ENCODE measurements at regions not wholly inside any gene's neighbourhood (a gene's known extent, or its start where the extent isn't known, plus 50 kb on each side); places are given as distances from the start of the nearest gene placed in this dataset.

GRCh38 chr1:229068270-229068987 lies 202.5 kb upstream of the RAB4A start:
- intact Hi-C loops (cut with micrococcal nuclease; ENCODE audit: unreplicated experiment) = loop anchor here (10.0 kb wide), 1 partner anchor 156 kb away; no protein-coding TSS in a partner anchor

GRCh38 chr1:229069176-229069575 lies 201.7 kb upstream of the RAB4A start:
- ChIA-PET CTCF (ENCODE audit: low intra/inter-chr PET ratio, low total read pairs) (no interaction called here), POLR2A (no interaction called here)
- FAIRE-seq = no peak

More at GRCh38 chr1:229068270-229068987, 202.5 kb upstream of the RAB4A start:
- Histone ChIP-seq H3K4me1 (ENCODE audit: insufficient read depth, low read length) (peaks cover 83% of the 10 kb centered on the region), H3K27ac (ENCODE audit: extremely low read length, insufficient read depth, low read length) (no peak overlapping the region), H3K4me2 (ENCODE audit: low read depth, low read length) (no peak overlapping the region), H3K9me3 (ENCODE audit: low read length) (no peaks in the 10 kb centered on the region), H3K79me2 (ENCODE audit: insufficient read depth, low read length) (no peaks in the 10 kb centered on the region), H3K27me3 (ENCODE audit: control insufficient read depth in 1 of 2, insufficient read depth in 2 of 2, low read length in 2 of 2) (no peaks in the 10 kb centered on the region), H3K9ac (ENCODE audit: insufficient read depth, low read depth, low read length) (no peak overlapping the region), H2AFZ (ENCODE audit: low read length) (no peak overlapping the region), H4K20me1 (ENCODE audit: insufficient read depth, low read length) (no peaks in the 10 kb centered on the region), H3K4me3 (replicated peaks in 1 of 3; ENCODE audit: insufficient read depth in 1 of 3, low read depth in 2 of 3, low read length in 3 of 3) (no peak overlapping the region), H3K36me3 (replicated peaks in 1 of 2; ENCODE audit: control insufficient read depth in 1 of 2, insufficient read depth in 2 of 2, low read length in 2 of 2) (no peaks in the 10 kb centered on the region)
- in situ Hi-C loops (cut with HindIII; ENCODE audit: extremely low pct_ligation_motif_present, low pct_unique_long_range_greater_than_20kb) = no loop called here
- ATAC-seq = no peak
- TF ChIP-seq ZNF572 (CRISPR knock-in tag; IDR thresholded peaks at IDR 0.05) (no peak), BHLHE40 (IDR thresholded peaks at IDR 0.05; ENCODE audit: low read length) (0 out of 2 replicates have a peak, but pooled peaks have one; percentile 15), ZFP82 (CRISPR knock-in tag; IDR thresholded peaks at IDR 0.05; ENCODE audit: borderline replicate concordance) (no peak)
- no peak for DNase-seq (ENCODE audit: low spot score)
- POLR2A ChIA-PET = no interaction called here
- CTCF ChIA-PET (ENCODE audit: low intra/inter-chr PET ratio, low total read pairs) = no interaction called here
- no peak for FAIRE-seq
- BruUV-seq (replicated peaks) = no TSS peak
- WGBS (ENCODE audit: low lambda C conversion rate) = 59% methylated on average over 7 of the region's 7 CpGs

More at GRCh38 chr1:229069176-229069575, 201.7 kb upstream of the RAB4A start:
- TF ChIP-seq ZNF143 (CRISPR knock-in tag; IDR thresholded peaks at IDR 0.05) = no peak
- TF ChIP-seq ZNF501 (CRISPR knock-in tag; IDR thresholded peaks at IDR 0.05) = no peak
- TF ChIP-seq ZNF547 (CRISPR knock-in tag; IDR thresholded peaks at IDR 0.05) = no peak
- TF ChIP-seq TFAP4 (IDR thresholded peaks at IDR 0.05; ENCODE audit: borderline replicate concordance, low read depth) = no peak
- TF ChIP-seq ZNF619 (CRISPR knock-in tag; IDR thresholded peaks at IDR 0.05) = no peak
- Histone ChIP-seq H3K27ac (ENCODE audit: extremely low read length, insufficient read depth, low read length) (no peak overlapping the region), H3K36me3 (replicated peaks in 1 of 2; ENCODE audit: control insufficient read depth in 1 of 2, insufficient read depth in 2 of 2, low read length in 2 of 2) (no peaks in the 10 kb centered on the region), H3K4me1 (ENCODE audit: insufficient read depth, low read length) (peaks cover 75% of the 10 kb centered on the region), H3K4me3 (replicated peaks in 1 of 3; ENCODE audit: insufficient read depth in 1 of 3, low read depth in 2 of 3, low read length in 3 of 3) (no peak overlapping the region), H3K9me3 (ENCODE audit: low read length) (no peaks in the 10 kb centered on the region), H4K20me1 (ENCODE audit: insufficient read depth, low read length) (no peaks in the 10 kb centered on the region), H3K4me2 (ENCODE audit: low read depth, low read length) (no peak overlapping the region), H3K79me2 (ENCODE audit: insufficient read depth, low read length) (no peaks in the 10 kb centered on the region), H3K27me3 (ENCODE audit: control insufficient read depth in 1 of 2, insufficient read depth in 2 of 2, low read length in 2 of 2) (no peaks in the 10 kb centered on the region), H2AFZ (ENCODE audit: low read length) (no peak overlapping the region), H3K9ac (ENCODE audit: insufficient read depth, low read depth, low read length) (no peak overlapping the region)
- BruUV-seq (replicated peaks) = no TSS peak
- DNase-seq (ENCODE audit: low spot score) (no peak), ATAC-seq (no peak)
- intact Hi-C loops (cut with micrococcal nuclease; ENCODE audit: unreplicated experiment) = loop anchor here (10.0 kb wide), 1 partner anchor 156 kb away; no protein-coding TSS in a partner anchor
- in situ Hi-C loops (cut with HindIII; ENCODE audit: extremely low pct_ligation_motif_present, low pct_unique_long_range_greater_than_20kb) = no loop called here

Data from HepG2 (cell line).